GM12878 (cell line): ENCODE measurements at regions not wholly inside any gene's neighbourhood (a gene's known extent, or its start where the extent isn't known, plus 50 kb on each side); places are given as distances from the start of the nearest gene placed in this dataset.

Experiments used
- ATAC-seq: fragments of 200-7000 bp; cut with Tn5 transposase; 3 replicates; pipeline ENCODE4 v1.9.1; 2020; ENCODE audit warnings: mild to moderate bottlenecking, moderate library complexity
- BruUV-seq: library from RNA; stranded (reverse); fragments of 400-500 nt; replicated peaks from 2 replicates; lab custom pipeline; 2021; lab: Mats Ljungman, UMichigan
- CTCF ChIA-PET: fragments of 300-600 bp; sonication (Branson Sonifier 250); formaldehyde crosslinking; extraction: SDS; loops from one replicate; lab custom pipeline; 2021; ENCODE audit warnings: inconsistent platforms; lab: Yijun Ruan, JAX
- POLR2A ChIA-PET: fragments of 350-600 bp; formaldehyde crosslinking; extraction: SDS; loops from one replicate; lab custom pipeline; 2021; ENCODE audit warnings: inconsistent platforms; lab: Charles Lee
- RAD21 ChIA-PET: fragments of 300-600 bp; sonication (Branson Sonifier 250); formaldehyde crosslinking; loops from one replicate; lab custom pipeline; 2023; ENCODE audit warnings: antibody characterized with exemption; ENCODE audit not compliant: unreplicated experiment; lab: Charles Lee
- SMC1A ChIA-PET: fragments of 300-600 bp; sonication (Branson Sonifier 250); formaldehyde crosslinking; loops from one replicate; lab custom pipeline; 2023; ENCODE audit not compliant: unreplicated experiment, uncharacterized antibody; lab: Charles Lee
- DNase-seq: peaks from one replicate; pipeline ENCODE4 v3.0.0-alpha.2; 2011; ENCODE audit warnings: low read depth, low spot score
- FAIRE-seq: peaks from 3 replicates; lab custom pipeline; 2011; peaks lifted over from hg19 to GRCh38; lab: Jason Lieb, UNC
- H2AFZ ChIP-seq: 2 replicates; pipeline ENCODE4 v1.6.0; 2011; ENCODE audit warnings: low read depth, low read length, control low read depth; ENCODE audit not compliant: control insufficient read depth
- H3K27ac ChIP-seq: 2 replicates; pipeline ENCODE4 v1.5.1; 2011; ENCODE audit warnings: control low read depth; ENCODE audit not compliant: control insufficient read depth, insufficient read depth
- H3K27me3 ChIP-seq, 2 experiments: replicated peaks in 1 of 2; 2 replicates each; pipeline versions ENCODE4 v1.6.0 to v1.6.1; 2011; ENCODE audit warnings: low read length in 1 of 2; ENCODE audit not compliant: control insufficient read depth in 2 of 2, insufficient read depth in 2 of 2
- H3K36me3 ChIP-seq, 2 experiments: 2 replicates each; pipeline ENCODE4 v1.5.1; 2011; ENCODE audit warnings: low read length in 1 of 2; ENCODE audit not compliant: control insufficient read depth in 2 of 2, insufficient read depth in 2 of 2
- H3K4me1 ChIP-seq: 2 replicates; pipeline ENCODE4 v1.6.1; 2011; ENCODE audit warnings: mild to moderate bottlenecking, low read length, moderate library complexity, mixed read lengths; ENCODE audit not compliant: control insufficient read depth, insufficient read depth
- H3K4me2 ChIP-seq: 2 replicates; pipeline ENCODE4 v1.6.0; 2011; ENCODE audit warnings: control low read depth; ENCODE audit not compliant: control insufficient read depth, insufficient read depth
- H3K4me3 ChIP-seq: fragments of 200-600 bp; sonication (generic); 2 replicates; pipeline ENCODE4 v1.5.1; 2016
- H3K79me2 ChIP-seq: 2 replicates; pipeline ENCODE4 v1.6.0; 2011; ENCODE audit warnings: low read length; ENCODE audit not compliant: control insufficient read depth, insufficient read depth
- H3K9ac ChIP-seq: 2 replicates; pipeline ENCODE4 v1.8.0; 2011; ENCODE audit warnings: low read length, control low read depth, mixed read lengths; ENCODE audit not compliant: control insufficient read depth, insufficient read depth
- H3K9me3 ChIP-seq: replicated peaks from 3 replicates; pipeline ENCODE4 v1.5.1; 2011; ENCODE audit warnings: mild to moderate bottlenecking, low read length; ENCODE audit not compliant: control insufficient read depth, insufficient read depth
- H4K20me1 ChIP-seq: 2 replicates; pipeline ENCODE4 v1.6.0; 2011; ENCODE audit not compliant: control insufficient read depth, insufficient read depth
- BACH1 ChIP-seq: fragments of 450-650 bp; IDR thresholded peaks from 2 replicates; pipeline ENCODE4 v1.6.1; 2017; ENCODE audit warnings: mild to moderate bottlenecking, borderline replicate concordance
- BCL11A ChIP-seq: IDR thresholded peaks from 2 replicates; pipeline ENCODE4 v1.6.1; 2011; ENCODE audit warnings: low read depth, low read length
- BCL3 ChIP-seq: IDR thresholded peaks from 2 replicates; pipeline ENCODE4 v1.6.1; 2011; ENCODE audit warnings: borderline replicate concordance, low read depth, mild to moderate bottlenecking, moderate library complexity, low read length; ENCODE audit not compliant: insufficient read depth, poor library complexity, severe bottlenecking
- CHD1 ChIP-seq: IDR thresholded peaks from 2 replicates; pipeline ENCODE4 v1.6.1; 2012; ENCODE audit warnings: low read depth, low read length, improper control_type of control experiment
- CREM ChIP-seq: IDR thresholded peaks from 2 replicates; pipeline ENCODE4 v1.6.1; 2014; ENCODE audit warnings: antibody characterized with exemption, low read depth
- DPF2 ChIP-seq: fragments of 450-650 bp; IDR thresholded peaks from 2 replicates; pipeline ENCODE4 v1.6.1; 2017; ENCODE audit warnings: mild to moderate bottlenecking
- EED ChIP-seq: sonication (generic); IDR thresholded peaks from 2 replicates; pipeline ENCODE4 v1.6.1; 2016; ENCODE audit warnings: antibody characterized with exemption, low read depth
- MXI1 ChIP-seq: fragments of 150-350 bp; IDR thresholded peaks from 2 replicates; pipeline ENCODE4 v1.6.1; 2011; ENCODE audit warnings: low read depth, mild to moderate bottlenecking, inconsistent platforms, low read length, improper control_type of control experiment
- NFYB ChIP-seq: IDR thresholded peaks from 2 replicates; pipeline ENCODE4 v1.6.1; 2011; ENCODE audit warnings: low read depth, mild to moderate bottlenecking, low read length, improper control_type of control experiment, moderate library complexity; ENCODE audit not compliant: insufficient read depth
- RCOR1 ChIP-seq: conservative IDR thresholded peaks from 2 replicates; pipeline ENCODE4 v1.6.1; 2012; ENCODE audit warnings: low read depth, low read length, improper control_type of control experiment
- RELB ChIP-seq: fragments of 450-650 bp; IDR thresholded peaks from 2 replicates; pipeline ENCODE4 v1.6.1; 2017; ENCODE audit warnings: low read depth, mild to moderate bottlenecking, moderate library complexity
- SUPT20H ChIP-seq: IDR thresholded peaks from 2 replicates; pipeline ENCODE4 v1.6.1; 2011; ENCODE audit warnings: low read depth, mild to moderate bottlenecking, low read length, moderate library complexity, borderline replicate concordance; ENCODE audit not compliant: control insufficient read depth
- WGBS: methylation state at CpG from one replicate; pipeline ENCODE4 v1.1.6; 2016; ENCODE audit warnings: low lambda C conversion rate; ENCODE audit not compliant: insufficient replicate concordance, insufficient coverage; ENCODE audit errors: missing lambda C conversion rate; 5-methylcytosine and 5-hydroxymethylcytosine counted together
- in situ Hi-C: fragments of 300-500 bp; cut with MboI; formaldehyde crosslinking; loops from 9 replicates; pipeline ENCODE4 v1.14.3; 2018; ENCODE audit warnings: mixed read lengths
- intact Hi-C: fragments of 100-400 bp; cut with micrococcal nuclease; formaldehyde crosslinking; loops from one replicate; pipeline ENCODE4 v1.14.2; 2022; ENCODE audit not compliant: unreplicated experiment
- TF ChIP-seq, protein P1 (sequence below): IDR thresholded peaks from 2 replicates; pipeline ENCODE4 v1.6.1; 2012; ENCODE audit warnings: low read length, inconsistent platforms
- TF ChIP-seq, protein P2 (sequence below): fragments of 450-650 bp; IDR thresholded peaks from 2 replicates; pipeline ENCODE4 v1.6.1; 2016; ENCODE audit warnings: mild to moderate bottlenecking
- TF ChIP-seq, protein P3 (sequence below): IDR thresholded peaks from 2 replicates; pipeline ENCODE4 v1.6.1; 2012; ENCODE audit warnings: low read depth, low read length, improper control_type of control experiment
- TF ChIP-seq, protein P4 (sequence below): fragments of 450-650 bp; IDR thresholded peaks from 2 replicates; pipeline ENCODE4 v1.6.1; 2017; ENCODE audit warnings: mild to moderate bottlenecking

- SMC1A ChIA-PET, result no interaction called here
Measured at GRCh38 chr4:133046156-133046555, 102.9 kb upstream of the PCDH10 start.

More at GRCh38 chr4:133046156-133046555, 102.9 kb upstream of the PCDH10 start:
- 30% methylated on average over 4 of the region's 4 CpGs for WGBS
- no peak for DNase-seq
- FAIRE-seq, result no peak
- H3K9me3 ChIP-seq, result no peaks in the 10 kb centered on the region
- H3K79me2 ChIP-seq, result no peaks in the 10 kb centered on the region
- H3K4me3 ChIP-seq, result no peak overlapping the region
- H4K20me1 ChIP-seq, result no peaks in the 10 kb centered on the region
- no peak for ATAC-seq
- no TSS peak for BruUV-seq
- H3K27me3 ChIP-seq, result no peaks in the 10 kb centered on the region
- ChIA-PET RAD21 (no interaction called here), CTCF (no interaction called here), POLR2A (no interaction called here)
- intact Hi-C loops, result no loop called here
- H3K36me3 ChIP-seq, result no peaks in the 10 kb centered on the region
- in situ Hi-C loops, result no loop called here
- no peak overlapping the region for H3K9ac ChIP-seq
- no peak overlapping the region for H2AFZ ChIP-seq
- no peaks in the 10 kb centered on the region for H3K4me1 ChIP-seq
- H3K4me2 ChIP-seq, result no peak overlapping the region
- TF ChIP-seq RCOR1 (no peak), CREM (no peak), DPF2 (no peak), MXI1 (no peak), BCL11A (no peak), CHD1 (no peak), BCL3 (no peak), SUPT20H (no peak), RELB (no peak), EED (no peak), BACH1 (no peak), NFYB (no peak)
- TF ChIP-seq, protein P1, sequence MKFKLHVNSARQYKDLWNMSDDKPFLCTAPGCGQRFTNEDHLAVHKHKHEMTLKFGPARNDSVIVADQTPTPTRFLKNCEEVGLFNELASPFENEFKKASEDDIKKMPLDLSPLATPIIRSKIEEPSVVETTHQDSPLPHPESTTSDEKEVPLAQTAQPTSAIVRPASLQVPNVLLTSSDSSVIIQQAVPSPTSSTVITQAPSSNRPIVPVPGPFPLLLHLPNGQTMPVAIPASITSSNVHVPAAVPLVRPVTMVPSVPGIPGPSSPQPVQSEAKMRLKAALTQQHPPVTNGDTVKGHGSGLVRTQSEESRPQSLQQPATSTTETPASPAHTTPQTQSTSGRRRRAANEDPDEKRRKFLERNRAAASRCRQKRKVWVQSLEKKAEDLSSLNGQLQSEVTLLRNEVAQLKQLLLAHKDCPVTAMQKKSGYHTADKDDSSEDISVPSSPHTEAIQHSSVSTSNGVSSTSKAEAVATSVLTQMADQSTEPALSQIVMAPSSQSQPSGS, result no peak
- TF ChIP-seq, protein P2, sequence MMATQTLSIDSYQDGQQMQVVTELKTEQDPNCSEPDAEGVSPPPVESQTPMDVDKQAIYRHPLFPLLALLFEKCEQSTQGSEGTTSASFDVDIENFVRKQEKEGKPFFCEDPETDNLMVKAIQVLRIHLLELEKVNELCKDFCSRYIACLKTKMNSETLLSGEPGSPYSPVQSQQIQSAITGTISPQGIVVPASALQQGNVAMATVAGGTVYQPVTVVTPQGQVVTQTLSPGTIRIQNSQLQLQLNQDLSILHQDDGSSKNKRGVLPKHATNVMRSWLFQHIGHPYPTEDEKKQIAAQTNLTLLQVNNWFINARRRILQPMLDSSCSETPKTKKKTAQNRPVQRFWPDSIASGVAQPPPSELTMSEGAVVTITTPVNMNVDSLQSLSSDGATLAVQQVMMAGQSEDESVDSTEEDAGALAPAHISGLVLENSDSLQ, result no peak
- TF ChIP-seq, protein P3, sequence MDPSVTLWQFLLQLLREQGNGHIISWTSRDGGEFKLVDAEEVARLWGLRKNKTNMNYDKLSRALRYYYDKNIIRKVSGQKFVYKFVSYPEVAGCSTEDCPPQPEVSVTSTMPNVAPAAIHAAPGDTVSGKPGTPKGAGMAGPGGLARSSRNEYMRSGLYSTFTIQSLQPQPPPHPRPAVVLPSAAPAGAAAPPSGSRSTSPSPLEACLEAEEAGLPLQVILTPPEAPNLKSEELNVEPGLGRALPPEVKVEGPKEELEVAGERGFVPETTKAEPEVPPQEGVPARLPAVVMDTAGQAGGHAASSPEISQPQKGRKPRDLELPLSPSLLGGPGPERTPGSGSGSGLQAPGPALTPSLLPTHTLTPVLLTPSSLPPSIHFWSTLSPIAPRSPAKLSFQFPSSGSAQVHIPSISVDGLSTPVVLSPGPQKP, result no peak
- TF ChIP-seq, protein P4, sequence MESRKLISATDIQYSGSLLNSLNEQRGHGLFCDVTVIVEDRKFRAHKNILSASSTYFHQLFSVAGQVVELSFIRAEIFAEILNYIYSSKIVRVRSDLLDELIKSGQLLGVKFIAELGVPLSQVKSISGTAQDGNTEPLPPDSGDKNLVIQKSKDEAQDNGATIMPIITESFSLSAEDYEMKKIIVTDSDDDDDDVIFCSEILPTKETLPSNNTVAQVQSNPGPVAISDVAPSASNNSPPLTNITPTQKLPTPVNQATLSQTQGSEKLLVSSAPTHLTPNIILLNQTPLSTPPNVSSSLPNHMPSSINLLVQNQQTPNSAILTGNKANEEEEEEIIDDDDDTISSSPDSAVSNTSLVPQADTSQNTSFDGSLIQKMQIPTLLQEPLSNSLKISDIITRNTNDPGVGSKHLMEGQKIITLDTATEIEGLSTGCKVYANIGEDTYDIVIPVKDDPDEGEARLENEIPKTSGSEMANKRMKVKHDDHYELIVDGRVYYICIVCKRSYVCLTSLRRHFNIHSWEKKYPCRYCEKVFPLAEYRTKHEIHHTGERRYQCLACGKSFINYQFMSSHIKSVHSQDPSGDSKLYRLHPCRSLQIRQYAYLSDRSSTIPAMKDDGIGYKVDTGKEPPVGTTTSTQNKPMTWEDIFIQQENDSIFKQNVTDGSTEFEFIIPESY, result no peak
- no peak overlapping the region for H3K27ac ChIP-seq
